ENCODE measurements at regions not wholly inside any gene's neighbourhood (a gene's known extent, or its start where the extent isn't known, plus 50 kb on each side); places are given as distances from the start of the nearest gene placed in this dataset.

DNA sequence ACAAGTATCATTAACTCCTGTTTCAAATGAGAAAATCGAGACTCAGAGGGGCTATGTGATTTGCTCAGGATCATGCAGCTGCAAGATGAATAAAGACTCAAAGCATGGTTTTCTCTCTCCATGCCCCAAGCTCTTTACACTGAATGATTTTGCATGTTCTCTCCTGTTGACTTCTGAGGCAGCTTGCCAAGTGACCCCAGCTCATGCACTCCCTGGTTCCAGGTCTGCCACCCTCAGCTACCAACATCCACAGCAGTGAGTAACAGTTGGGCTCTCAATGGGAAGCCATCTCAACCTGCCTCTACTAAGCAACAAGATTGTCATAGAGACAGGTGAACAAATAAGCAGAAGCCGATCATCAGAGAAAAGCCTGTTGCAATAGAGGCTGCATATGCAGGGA, 116.9 kb upstream of the GADL1 start:
- TF ChIP-seq CTCF (IDR thresholded peaks at IDR 0.05) (no peak), EP300 (IDR thresholded peaks at IDR 0.05) (no peak)
